GM19463 (cell line): ENCODE measurements at regions not wholly inside any gene's neighbourhood (a gene's known extent, or its start where the extent isn't known, plus 50 kb on each side); places are given as distances from the start of the nearest gene placed in this dataset.
"Not testable (repeated sequence)": the region's sequence is repeated elsewhere in the genome, so short reads cannot be mapped to it uniquely, and the experiment has no call there.

Experiments
- ATAC-seq: cut with Tn5 transposase; IDR thresholded peaks from one replicate; pipeline ENCODE4 v1.9.1; 2021; ENCODE audit warnings: mild to moderate bottlenecking, moderate library complexity; ENCODE audit not compliant: unreplicated experiment

- ATAC-seq, result no peak
Measured at GRCh38 chr18:25587545-25587944, 235.6 kb upstream of the ZNF521 start.

GRCh38 chr18:25568986-25569385, 217.0 kb upstream of the ZNF521 start:
- no peak for ATAC-seq

GRCh38 chr18:25563816-25564683, 212.1 kb upstream of the ZNF521 start:
- ATAC-seq, result no peak

DNA sequence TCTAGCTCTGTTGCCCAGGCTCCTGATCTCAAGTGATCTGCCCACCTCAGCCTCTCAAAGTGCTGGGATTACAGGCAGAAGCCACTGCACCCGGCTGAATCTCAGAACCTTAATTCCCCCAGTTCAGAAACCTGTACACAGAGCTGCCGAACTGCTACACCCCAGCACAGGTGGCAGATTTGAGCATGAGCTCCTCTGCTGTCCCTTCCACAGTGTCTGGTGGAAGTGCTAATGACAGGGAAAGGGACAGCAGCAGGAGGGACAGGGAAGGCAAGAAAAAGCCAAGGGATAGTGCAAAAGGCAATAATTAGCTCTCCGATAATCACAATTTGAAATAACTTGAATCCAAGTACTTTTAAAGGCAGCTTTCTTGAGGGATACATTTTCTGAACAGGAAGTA, 211.4 kb upstream of the ZNF521 start:
- no peak for ATAC-seq

DNA sequence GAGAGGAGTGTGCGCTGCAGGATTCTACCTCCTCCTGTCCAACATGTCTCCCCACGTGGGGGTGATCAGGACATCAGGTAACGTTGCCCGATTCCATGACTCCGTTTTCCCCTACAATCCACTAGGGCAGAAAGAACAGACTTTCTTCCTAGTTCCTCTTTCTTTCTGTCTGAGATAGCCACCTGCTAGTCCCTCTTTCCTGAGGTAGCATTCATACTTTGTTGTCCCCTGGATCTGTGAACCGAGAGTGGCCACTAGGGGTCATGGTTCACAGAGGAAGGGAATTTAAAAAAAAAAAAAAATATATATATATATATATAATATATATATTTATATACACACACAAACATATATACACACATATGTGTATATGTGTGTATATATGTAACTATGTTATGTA, 210.0 kb upstream of the ZNF521 start:
- ATAC-seq, result no peak

DNA sequence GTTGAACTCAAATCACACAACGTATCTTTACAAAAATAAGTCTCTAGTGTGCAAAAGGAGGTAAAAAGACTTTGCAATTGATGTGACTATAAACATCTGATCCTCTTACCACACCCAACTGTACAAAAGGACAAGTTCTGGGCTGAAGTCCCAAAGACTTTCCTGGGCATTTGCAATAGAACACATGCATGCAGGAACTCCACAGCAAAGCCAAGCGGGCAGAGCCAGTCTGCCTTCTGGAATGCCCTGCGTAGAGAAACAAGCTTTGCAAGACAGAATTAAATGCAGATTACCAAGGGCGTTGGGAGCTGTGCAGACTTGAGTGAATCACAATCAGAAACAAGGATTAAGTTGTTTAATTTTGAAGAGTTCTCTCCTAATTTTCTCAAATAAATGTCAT, 208.4 kb upstream of the ZNF521 start:
- no peak for ATAC-seq

GRCh38 chr18:25557011-25557410, 205.0 kb upstream of the ZNF521 start:
- ATAC-seq, result no peak

DNA sequence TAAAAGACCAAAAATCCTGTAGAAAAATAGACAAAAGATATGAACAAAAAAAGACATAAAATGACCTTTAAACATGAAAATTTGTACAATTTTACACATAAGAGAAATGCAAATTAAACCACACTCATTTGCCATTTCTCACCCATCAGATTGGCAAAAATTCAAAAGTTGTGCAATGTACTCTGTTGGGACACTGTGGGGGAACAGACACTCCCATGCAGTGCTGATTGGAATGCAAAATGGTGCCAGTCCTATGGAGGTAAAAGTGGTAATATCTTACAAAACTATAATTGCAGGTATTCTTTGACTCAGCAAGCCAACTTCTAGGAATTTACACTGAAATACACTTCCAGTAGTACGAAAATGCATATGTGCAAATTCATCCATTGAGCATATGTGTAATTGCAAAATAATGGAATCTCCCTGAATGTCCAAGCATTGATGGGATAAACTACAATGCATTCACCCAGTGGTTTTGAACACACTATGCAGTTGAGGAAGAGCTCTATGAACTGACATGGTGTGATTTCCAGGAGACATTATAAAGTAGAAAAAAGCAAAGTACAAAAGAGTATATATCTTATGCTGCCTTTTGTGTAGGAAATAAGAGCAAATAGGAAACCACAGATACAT, 201.8 kb upstream of the ZNF521 start:
- no peak for ATAC-seq

DNA sequence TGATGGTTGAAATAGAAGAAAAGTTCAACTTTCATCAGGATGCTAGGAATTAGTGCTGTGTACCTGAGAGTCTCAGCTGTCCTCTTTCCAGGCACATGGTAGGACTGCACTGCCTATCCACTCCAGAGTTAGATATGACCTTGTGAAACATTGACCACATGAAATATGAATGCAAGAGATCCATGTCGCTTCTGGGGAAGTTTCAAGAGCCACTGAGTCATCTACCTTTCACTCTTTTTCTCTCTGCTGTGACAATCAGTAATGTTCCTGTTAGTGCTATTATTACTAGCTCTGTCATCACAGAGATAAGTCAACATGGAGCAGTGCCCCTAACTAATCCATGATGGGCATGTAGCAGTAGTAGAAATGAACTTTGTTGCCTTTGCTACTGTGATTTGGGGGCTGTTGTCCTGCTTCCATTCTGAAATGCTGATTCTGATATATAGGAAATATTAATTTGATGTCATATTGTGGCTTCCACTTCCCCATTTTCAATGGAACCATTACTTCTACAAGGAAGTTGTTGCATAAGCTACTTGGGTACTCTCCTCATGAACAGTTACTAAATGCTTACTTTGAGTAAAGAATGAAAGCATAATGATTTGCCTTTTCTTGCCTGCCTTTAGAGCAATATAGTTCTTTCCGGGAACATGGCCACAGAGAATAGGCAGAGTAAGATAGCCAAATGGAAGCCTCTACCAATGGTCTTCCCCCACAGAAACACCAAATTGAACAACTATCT, 192.8 kb upstream of the ZNF521 start:
- ATAC-seq, result no peak

DNA sequence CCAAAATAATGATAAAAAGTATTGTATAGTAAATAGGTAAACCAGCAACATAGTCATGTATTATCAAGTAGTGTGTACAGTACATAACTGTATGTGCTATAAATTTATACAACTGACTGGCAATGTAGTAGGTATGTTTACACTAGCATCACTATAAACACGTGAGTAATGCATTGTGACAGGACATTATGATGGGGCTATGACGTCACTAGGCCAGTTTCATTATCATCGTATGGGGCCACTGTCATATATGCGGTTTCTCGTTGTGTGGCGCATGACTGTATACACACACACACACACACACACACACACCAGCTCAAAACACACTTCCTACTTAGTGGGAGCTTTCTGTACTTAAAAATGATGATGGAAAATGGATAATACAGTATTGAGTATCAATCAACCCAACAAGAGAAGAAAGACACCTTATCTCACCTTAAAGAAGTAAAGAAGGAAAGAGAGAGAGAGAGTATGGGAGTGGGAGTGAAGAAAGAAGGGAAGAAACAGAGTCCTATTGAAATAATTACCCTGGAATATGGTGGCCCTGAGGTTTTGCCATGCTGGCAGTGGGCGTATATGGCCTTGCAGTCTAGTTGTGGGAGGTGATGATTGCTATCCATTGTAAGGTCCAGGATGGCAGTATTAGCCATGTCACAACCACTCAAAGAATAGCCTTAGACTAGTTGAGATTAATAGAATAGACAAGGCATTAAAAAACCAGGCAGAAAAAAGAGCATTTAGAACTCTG, 186.4 kb upstream of the ZNF521 start:
- no peak for ATAC-seq

GRCh38 chr18:25535495-25535894, 183.5 kb upstream of the ZNF521 start:
- no peak for ATAC-seq

GRCh38 chr18:25534401-25534800, 182.4 kb upstream of the ZNF521 start:
- ATAC-seq, result no peak

GRCh38 chr18:25533218-25533617, 181.3 kb upstream of the ZNF521 start:
- ATAC-seq, result no peak

DNA sequence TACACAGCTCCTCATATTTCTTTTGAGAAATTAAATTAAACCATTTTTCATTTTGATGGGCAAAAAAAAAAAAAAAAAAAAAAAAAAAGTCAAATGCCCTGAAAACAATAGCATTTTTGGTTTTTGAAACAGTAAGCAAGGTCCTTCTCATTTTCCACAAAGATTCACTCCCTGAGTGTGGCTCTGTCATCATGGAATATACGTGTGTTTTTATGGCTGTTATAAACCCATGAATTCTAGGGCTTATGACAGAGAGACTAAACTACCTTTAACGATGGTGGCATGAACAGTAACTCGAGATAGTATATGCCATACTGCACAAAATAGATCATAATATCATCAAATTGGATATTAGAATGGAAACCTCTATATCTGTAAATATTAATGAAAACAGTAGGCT, 179.2 kb upstream of the ZNF521 start:
- no peak for ATAC-seq

GRCh38 chr18:25525789-25526188, 173.8 kb upstream of the ZNF521 start:
- not testable (repeated sequence) for ATAC-seq

GRCh38 chr18:25518716-25519053, 166.7 kb upstream of the ZNF521 start:
- ATAC-seq, result peak; percentile 94

DNA sequence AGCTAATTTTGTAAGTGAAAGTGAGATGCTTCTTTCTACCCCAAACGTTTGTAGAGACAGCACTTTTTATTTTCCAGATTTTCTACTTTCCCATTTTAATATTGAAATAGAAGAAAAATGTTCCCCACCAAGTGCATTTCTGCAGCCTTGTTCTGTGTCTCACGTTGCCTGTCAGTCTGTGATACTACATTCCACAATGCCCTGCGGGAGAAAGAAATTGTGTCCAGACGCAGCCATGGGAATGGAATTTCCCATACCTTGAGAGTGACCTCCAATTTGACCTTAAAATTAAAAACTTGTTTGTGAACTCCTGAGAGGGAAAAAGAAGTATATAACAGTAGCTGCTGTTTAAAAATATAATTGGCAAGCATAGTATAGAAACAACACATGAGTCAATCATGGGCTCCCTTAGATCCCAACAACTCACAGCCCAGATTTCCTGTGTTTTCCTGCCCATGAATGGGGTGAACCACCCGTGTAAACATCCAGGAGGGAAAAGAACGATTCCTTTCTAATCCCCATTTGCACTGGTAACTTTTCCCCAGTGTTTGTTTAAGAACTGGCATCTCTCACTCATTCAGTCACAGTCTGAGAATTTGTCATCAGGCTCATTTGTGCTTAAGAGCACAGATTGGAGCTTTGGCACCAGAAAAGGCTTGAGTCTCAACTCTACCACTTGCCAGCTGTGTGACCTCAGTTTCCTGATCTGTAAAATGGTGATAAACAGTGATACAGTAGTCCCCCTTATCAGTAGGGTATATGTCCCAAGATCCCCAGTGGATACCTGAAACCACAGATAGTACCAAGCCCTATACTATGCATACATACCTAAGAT, 166.1 kb upstream of the ZNF521 start:
- ATAC-seq, result peak; percentile 36

DNA sequence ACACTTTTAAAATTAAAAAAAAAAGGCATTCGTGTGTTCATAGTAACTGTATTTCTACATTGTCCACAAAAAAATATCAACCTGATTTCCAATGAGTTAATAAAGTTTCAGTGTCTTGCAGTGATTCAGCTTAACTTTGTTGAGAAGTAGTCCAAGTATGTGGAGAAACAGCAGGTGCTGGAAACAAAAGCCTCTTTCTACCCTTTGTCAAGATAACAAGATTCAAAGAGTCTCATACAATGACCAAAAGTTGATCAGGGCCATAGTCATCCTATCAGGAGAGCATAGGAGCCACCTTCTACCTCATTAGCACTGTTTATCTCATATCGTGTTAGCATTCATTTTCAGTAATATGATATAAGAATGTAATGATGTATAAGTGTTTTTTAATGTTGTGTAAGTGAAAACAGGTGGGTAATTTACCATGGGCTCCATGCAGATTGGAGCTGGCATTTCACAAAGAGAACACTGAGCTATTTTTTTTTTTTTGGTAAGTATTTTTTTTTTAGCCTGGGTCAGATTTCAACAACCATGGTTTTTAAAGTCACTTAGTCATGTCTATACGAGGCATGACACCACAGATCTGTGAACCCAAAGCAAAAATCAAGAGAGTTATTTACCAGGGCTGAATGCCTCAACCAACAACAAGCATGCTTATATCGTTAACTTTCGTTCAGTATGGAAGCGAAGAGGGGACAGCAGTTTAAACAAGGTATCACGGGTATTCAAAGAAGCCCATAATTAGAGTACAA, 165.0 kb upstream of the ZNF521 start:
- ATAC-seq, result no peak

DNA sequence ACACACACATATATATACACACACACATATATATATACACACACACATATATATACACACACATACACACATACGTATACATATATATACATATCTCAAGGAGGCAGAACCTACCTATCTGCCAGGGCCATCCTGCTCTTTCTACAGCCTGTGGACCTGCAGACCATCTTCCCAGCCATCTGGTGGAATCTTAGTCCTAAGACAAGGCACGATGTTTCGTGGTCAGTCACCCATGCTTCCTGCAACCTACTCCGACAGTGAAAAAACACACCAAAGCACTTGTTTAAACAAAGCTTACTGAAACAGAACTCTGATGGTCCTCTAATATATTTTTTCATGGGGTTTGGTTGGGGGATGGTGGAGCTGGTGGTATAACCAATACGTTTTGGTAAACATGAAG, 164.2 kb upstream of the ZNF521 start:
- no peak for ATAC-seq

GRCh38 chr18:25510096-25510495, 158.1 kb upstream of the ZNF521 start:
- no peak for ATAC-seq
